ENCODE measurements at regions not wholly inside any gene's neighbourhood (a gene's known extent, or its start where the extent isn't known, plus 50 kb on each side); places are given as distances from the start of the nearest gene placed in this dataset.

GRCh38 chr16:85279402-85279801 lies 167.1 kb upstream of the CIBAR2 start:
- peaks cover 94% of the 10 kb centered on the region for H4K20me1 ChIP-seq (ENCODE audit: insufficient read depth, low read length)
- no peaks in the 10 kb centered on the region for H3K9me3 ChIP-seq (ENCODE audit: insufficient read depth, low read depth, low read length)
- Mint-ChIP-seq H3K4me3 (ENCODE audit: unreplicated experiment) (no peak overlapping the region), H3K27ac (ENCODE audit: unreplicated experiment) (no peak overlapping the region), H3K9me3 (ENCODE audit: unreplicated experiment) (no peaks in the 10 kb centered on the region), H3K27me3 (ENCODE audit: low read depth, unreplicated experiment) (peaks cover 14% of the 10 kb centered on the region), H3K36me3 (ENCODE audit: low read depth, unreplicated experiment) (peaks cover 1% of the 10 kb centered on the region), H3K4me1 (ENCODE audit: low read depth, unreplicated experiment) (no peaks in the 10 kb centered on the region)
- H3K27me3 ChIP-seq (ENCODE audit: insufficient read depth, low read length), result peaks cover 2% of the 10 kb centered on the region
- no peak overlapping the region for H2AFZ ChIP-seq (ENCODE audit: low read depth, low read length)
- no peaks in the 10 kb centered on the region for H3K4me1 ChIP-seq (ENCODE audit: insufficient read depth, low read length)
- H3K9ac ChIP-seq (ENCODE audit: low read length), result no peak overlapping the region
- FAIRE-seq (no peak), DNase-seq (ENCODE audit: low read depth) (no peak)
- H3K79me2 ChIP-seq (ENCODE audit: insufficient read depth, low read length), result no peaks in the 10 kb centered on the region
- no peak overlapping the region for H3K4me2 ChIP-seq (ENCODE audit: low read length)
- TF ChIP-seq CTCF (IDR thresholded peaks at IDR 0.05; ENCODE audit: insufficient read depth, low read depth, low read length) (no peak), EZH2 (IDR thresholded peaks at IDR 0.05; ENCODE audit: insufficient read depth, low read length) (no peak)
- no peaks in the 10 kb centered on the region for H3K36me3 ChIP-seq (ENCODE audit: insufficient read depth, low read length)
- no peak overlapping the region for H3K27ac ChIP-seq (ENCODE audit: low read depth, low read length)
- H3K4me3 ChIP-seq (ENCODE audit: insufficient read depth, low read depth, low read length), result no peak overlapping the region

GRCh38 chr16:85279825-85280545 lies 167.7 kb upstream of the CIBAR2 start:
- TF ChIP-seq CTCF (IDR thresholded peaks at IDR 0.05; ENCODE audit: insufficient read depth, low read depth, low read length) (no peak), EZH2 (IDR thresholded peaks at IDR 0.05; ENCODE audit: insufficient read depth, low read length) (no peak)
- Mint-ChIP-seq H3K9me3 (ENCODE audit: unreplicated experiment) (no peaks in the 10 kb centered on the region), H3K27me3 (ENCODE audit: low read depth, unreplicated experiment) (peaks cover 17% of the 10 kb centered on the region), H3K4me3 (ENCODE audit: unreplicated experiment) (no peak overlapping the region), H3K36me3 (ENCODE audit: low read depth, unreplicated experiment) (peaks cover 1% of the 10 kb centered on the region), H3K4me1 (ENCODE audit: low read depth, unreplicated experiment) (no peaks in the 10 kb centered on the region), H3K27ac (ENCODE audit: unreplicated experiment) (no peak overlapping the region)
- Histone ChIP-seq H3K27ac (ENCODE audit: low read depth, low read length) (no peak overlapping the region), H3K9ac (ENCODE audit: low read length) (no peak overlapping the region), H3K4me1 (ENCODE audit: insufficient read depth, low read length) (no peaks in the 10 kb centered on the region), H3K79me2 (ENCODE audit: insufficient read depth, low read length) (no peaks in the 10 kb centered on the region), H4K20me1 (ENCODE audit: insufficient read depth, low read length) (peaks cover 94% of the 10 kb centered on the region), H3K4me2 (ENCODE audit: low read length) (no peak overlapping the region), H3K4me3 (ENCODE audit: insufficient read depth, low read depth, low read length) (no peak overlapping the region), H3K27me3 (ENCODE audit: insufficient read depth, low read length) (peaks cover 2% of the 10 kb centered on the region), H3K36me3 (ENCODE audit: insufficient read depth, low read length) (no peaks in the 10 kb centered on the region), H3K9me3 (ENCODE audit: insufficient read depth, low read depth, low read length) (no peaks in the 10 kb centered on the region), H2AFZ (ENCODE audit: low read depth, low read length) (no peak overlapping the region)
- DNase-seq (ENCODE audit: low read depth) (no peak), FAIRE-seq (no peak)

- DNase-seq (ENCODE audit: low read depth) (no peak), FAIRE-seq (no peak)
- Histone ChIP-seq H2AFZ (ENCODE audit: low read depth, low read length) (no peak overlapping the region), H4K20me1 (ENCODE audit: insufficient read depth, low read length) (peaks cover 92% of the 10 kb centered on the region), H3K4me2 (ENCODE audit: low read length) (no peak overlapping the region), H3K27me3 (ENCODE audit: insufficient read depth, low read length) (peaks cover 2% of the 10 kb centered on the region), H3K36me3 (ENCODE audit: insufficient read depth, low read length) (no peaks in the 10 kb centered on the region), H3K9ac (ENCODE audit: low read length) (no peak overlapping the region), H3K4me1 (ENCODE audit: insufficient read depth, low read length) (peaks cover 5% of the 10 kb centered on the region), H3K79me2 (ENCODE audit: insufficient read depth, low read length) (no peaks in the 10 kb centered on the region), H3K4me3 (ENCODE audit: insufficient read depth, low read depth, low read length) (no peak overlapping the region), H3K27ac (ENCODE audit: low read depth, low read length) (no peak overlapping the region), H3K9me3 (ENCODE audit: insufficient read depth, low read depth, low read length) (no peaks in the 10 kb centered on the region)
- H3K4me1 Mint-ChIP-seq (ENCODE audit: low read depth, unreplicated experiment), result no peaks in the 10 kb centered on the region
- no peaks in the 10 kb centered on the region for H3K9me3 Mint-ChIP-seq (ENCODE audit: unreplicated experiment)
- TF ChIP-seq CTCF (IDR thresholded peaks at IDR 0.05; ENCODE audit: insufficient read depth, low read depth, low read length), result no peak
- no peak for TF ChIP-seq EZH2 (IDR thresholded peaks at IDR 0.05; ENCODE audit: insufficient read depth, low read length)
- no peak overlapping the region for H3K27ac Mint-ChIP-seq (ENCODE audit: unreplicated experiment)
- H3K27me3 Mint-ChIP-seq (ENCODE audit: low read depth, unreplicated experiment), result peaks cover 19% of the 10 kb centered on the region
- H3K36me3 Mint-ChIP-seq (ENCODE audit: low read depth, unreplicated experiment), result peaks cover 1% of the 10 kb centered on the region
- H3K4me3 Mint-ChIP-seq (ENCODE audit: unreplicated experiment), result no peak overlapping the region
Observed at GRCh38 chr16:85281181-85281580, 168.9 kb upstream of the CIBAR2 start.
